GM21447 (cell line): ENCODE measurements at regions not wholly inside any gene's neighbourhood (a gene's known extent, or its start where the extent isn't known, plus 50 kb on each side); places are given as distances from the start of the nearest gene placed in this dataset.

Experiments used
- ATAC-seq: cut with Tn5 transposase; IDR thresholded peaks from one replicate; pipeline ENCODE4 v1.9.1; 2021; ENCODE audit not compliant: unreplicated experiment

DNA sequence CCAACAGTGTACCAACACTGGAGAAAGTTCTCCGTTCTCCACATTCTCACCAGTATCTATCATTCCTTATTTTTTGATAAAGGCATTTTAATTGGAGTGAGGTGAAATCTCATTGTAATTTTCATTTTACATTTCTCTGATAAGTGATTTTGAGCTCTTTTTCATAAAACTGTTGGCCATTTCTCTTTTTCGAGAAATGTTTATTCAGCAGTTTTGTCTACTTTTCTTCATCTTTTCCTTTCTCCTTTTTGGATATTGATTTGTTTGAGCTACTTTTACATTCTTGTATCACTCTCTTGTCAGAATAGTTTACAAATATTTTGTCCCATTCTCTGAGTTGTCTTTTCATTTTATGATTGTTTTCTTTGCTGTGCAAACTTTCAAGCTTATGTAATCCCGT is 555.2 kb downstream of the COL12A1 start:
- ATAC-seq, result no peak

DNA sequence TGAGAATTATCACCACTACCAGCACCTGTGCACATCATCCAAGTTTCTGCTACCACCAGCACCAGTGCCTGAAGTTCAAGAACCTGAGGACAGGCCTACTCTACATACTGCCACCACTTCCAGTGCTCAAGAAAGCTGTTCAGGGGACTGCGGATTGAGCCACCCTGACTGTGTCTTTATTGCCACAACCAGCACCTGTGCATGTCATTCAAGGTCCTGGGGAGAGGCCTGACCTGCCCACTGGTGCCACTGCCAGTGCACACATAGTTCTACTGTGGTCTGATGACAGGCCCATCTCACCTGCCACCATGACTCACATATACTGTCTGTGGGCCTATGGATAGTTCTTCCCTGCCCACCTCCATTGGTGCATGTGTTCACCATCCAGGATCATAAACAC is 559.4 kb downstream of the COL12A1 start:
- ATAC-seq, result no peak

DNA sequence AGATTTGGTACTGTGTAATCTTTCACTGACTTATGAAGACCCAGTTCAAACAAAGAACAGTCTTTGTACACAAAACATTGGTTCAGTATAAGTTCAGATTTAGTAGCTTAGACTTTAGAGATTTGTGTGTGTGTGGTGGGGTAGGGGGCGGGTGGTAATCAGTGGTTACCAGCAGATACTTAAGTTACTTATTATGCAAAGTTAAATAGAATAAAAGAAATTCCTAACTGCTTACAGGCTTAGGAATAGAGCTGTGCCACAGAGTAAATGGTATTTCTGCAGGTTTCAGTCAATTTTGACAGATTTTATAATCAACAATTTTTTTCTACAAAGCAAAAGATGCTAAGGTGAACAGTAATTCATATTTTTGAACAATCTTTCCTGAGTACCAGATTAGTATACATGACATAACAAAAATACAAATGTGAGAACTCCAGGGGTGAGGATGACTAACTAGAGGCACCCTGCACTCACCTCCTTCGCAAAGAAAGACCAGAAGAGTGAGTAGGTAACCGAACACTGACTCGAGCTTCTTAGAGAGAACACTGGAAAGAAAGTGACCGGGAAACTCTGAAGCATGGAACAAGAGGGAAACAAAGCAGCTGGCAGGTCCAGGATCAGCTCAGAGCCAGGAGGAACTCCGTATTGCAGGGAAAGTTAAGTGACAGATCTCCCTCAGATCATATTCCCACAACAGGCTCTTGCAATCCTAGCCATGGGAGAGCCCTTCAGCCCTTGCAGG is 560.6 kb downstream of the COL12A1 start:
- ATAC-seq, result no peak

DNA sequence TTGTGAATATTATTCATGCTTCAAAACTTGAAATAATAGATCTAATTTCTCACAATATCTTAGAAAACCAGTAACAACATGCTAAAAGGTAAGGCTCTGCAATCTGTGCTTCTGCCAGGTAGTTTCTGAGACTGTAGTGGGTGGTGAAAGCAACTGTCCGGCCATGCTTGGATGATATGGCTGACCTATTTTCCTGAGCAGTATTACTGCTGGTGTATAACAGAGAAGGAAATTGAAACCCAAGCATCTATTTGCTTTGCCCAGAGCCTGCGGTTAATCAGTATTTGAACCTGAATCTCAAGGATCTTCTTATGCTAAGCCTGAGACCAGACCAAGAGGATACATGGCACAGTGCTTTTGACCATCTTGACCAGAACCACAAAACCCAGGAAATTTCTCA is 563.8 kb downstream of the COL12A1 start:
- no peak for ATAC-seq

DNA sequence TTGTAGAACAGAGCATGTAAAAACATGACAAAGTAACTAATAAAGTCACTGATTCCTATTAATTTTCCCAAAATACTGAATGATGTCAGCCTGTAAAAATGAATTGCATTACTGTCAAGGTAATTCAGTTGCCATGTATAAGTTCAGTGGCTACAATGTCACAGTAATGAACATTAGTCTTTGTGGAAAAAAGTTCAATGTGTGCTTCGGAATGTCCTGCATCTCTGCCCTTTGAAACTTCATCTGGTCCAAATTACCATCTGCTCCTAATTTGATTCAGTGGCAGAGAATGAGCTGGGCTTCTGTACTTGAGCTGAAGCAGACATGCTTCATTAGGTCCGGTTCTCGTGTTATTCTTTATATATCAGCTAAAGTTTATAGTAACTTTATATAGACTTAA is 567.4 kb downstream of the COL12A1 start:
- ATAC-seq, result no peak

DNA sequence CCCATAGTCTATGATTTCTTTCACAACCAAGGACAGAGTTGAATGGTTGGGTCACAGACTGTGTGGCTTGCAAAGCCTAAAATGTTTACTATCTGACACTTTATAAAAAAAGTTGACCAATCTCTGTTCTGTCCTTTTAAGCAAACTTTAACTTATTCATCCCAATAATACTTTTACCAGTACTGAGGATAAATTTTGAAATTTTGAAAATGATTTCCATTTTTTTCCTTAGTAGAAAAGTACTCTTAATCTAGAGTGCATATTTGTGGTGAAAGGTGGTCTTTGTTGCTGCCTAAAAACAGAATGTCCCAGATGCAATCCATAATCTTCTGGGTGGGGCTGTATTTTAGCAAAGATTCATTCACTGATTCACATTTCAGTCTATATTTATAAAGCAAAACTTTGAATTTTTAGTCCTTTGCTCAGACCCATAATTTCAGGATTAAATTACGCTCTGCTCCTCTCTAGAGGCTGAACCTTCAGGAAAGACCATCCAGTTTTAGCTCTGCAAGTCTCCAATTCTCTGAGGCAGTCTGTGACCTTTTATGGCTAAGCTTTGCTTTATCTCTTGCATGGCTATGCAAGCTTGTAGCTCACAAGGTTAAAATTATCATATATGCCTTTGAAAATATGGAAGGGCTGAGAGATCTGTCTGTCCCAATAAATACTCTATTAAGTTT is 573.5 kb downstream of the COL12A1 start:
- no peak for ATAC-seq

DNA sequence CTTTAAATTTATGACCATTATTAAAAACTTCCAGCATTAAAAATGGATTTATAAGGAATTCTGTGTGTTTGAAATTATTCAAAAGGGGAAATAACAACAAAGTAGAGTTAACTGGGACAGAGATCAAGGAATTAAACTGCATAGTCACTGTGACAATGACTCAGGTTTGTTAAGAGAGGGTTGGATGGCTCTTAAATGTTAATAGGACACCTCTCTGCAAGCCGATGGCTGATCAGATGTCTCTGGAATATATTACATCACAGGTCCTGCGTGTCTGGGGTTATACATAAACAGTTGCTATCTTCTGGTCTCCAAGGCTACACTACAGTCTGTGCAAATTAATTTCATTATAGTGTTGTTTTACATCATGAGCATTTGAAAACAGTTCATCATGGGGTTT is 574.3 kb downstream of the COL12A1 start:
- ATAC-seq, result no peak

DNA sequence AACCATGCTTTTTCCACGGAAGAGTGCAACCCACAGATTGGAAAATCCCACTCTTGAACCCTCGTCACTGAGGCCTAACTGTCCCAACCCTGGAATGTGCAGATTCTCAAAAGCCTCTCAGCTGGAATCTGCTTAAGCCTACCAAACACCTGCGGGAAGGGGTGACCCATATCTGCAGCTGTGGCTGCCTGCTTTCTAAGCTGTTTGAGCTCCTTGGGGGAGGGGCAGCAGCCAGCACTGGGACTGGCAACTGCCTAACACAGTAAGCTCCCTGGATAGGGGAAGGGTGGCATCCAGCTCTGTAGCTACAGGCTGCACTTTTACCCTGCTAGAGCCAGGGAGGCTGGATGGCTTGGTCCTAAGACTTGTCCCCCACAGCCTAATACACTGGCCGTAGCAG is 579.6 kb downstream of the COL12A1 start:
- no peak for ATAC-seq

DNA sequence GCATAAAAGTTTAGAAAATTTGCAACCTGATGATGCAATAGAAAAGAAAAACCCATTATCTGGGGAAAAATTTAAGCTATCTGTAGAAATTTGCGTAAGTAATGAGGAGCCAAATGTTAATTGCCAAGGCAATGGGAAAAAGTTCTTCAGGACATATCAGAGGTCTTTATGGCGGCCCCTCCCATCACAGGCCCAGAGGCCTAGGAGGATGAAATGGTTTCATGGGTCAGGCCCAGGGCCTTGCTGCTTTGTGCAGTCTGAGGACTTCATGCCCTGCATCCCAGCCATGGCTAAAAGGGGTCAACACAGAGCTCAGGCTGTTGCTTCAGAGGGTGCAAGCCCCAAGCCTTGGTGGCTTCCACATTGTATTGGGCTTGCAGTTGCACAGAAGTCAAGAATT is 582.8 kb downstream of the COL12A1 start:
- ATAC-seq, result no peak

DNA sequence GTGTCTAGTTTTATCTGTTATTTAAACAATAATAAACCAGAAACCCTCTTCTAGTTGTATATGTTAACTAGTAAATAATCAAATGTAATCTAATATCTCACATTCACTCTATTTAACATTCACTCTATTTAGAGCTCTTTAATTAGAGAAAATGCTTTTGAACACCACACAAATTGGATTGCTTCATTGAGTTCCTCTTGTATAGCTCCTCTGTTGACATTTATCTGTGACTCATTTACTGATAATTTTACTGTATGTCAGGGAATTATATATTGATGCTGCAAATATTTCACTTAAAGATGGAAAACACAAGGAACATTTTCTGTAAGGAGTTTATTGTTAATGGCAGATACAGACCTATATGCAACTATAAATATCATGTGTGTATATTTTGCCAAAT is 594.6 kb downstream of the COL12A1 start:
- ATAC-seq, result no peak

DNA sequence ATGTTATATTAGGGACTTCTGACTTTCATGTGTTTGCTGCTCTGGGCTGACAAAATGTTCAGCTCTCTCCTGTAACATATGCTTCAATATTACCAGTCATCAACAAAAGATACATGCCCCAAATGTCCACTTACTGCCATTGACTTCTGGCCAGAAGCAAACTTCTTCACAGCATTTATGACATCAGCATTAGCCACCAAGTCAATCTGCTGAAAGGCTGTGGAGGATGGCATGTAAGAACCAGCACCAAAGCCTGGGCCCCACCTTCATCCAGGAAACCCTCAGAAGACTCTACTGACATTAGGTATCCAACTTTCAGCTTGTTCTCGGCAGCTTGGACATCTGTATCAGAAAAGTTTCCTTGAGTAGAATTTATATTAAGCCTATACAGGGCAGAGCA is 595.5 kb downstream of the COL12A1 start:
- ATAC-seq, result no peak

DNA sequence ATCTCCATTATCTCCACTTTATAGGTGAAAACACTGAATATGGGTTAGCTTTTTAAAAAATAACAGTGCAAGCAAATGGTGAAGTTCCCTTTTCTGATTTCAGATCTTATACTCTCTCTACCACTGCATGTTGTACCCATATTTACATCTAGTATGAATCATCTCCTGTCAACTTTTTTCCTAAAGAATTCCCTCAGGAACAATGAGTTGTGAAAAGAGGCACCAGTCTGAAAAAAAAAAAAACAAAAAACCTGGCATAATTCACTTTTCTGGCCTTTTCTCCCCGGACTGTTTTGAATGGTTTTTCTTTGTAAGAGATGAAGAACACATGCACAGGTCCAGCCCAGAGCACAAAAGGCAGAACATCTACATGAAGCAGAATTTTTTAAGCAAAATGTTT is 596.0 kb downstream of the COL12A1 start:
- ATAC-seq, result no peak

DNA sequence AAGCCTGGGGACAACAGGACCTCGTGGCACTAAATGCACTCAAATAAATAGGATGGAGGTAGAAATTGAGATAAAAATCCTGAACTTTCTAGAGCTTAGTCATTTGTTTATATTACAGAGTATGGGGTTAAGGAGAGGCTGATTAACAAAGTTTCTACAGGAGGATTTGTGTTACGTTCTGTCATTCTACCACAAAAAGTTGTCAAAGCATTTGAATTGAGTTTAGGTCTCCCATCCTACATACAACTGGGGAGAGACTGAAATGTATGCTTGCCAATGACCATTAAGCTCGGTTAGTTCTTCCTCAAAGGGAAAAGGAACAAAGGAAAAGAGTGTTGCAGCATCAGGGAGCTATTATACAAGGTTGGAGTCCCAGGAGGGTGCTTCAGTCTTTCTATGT is 597.9 kb downstream of the COL12A1 start:
- ATAC-seq, result no peak

DNA sequence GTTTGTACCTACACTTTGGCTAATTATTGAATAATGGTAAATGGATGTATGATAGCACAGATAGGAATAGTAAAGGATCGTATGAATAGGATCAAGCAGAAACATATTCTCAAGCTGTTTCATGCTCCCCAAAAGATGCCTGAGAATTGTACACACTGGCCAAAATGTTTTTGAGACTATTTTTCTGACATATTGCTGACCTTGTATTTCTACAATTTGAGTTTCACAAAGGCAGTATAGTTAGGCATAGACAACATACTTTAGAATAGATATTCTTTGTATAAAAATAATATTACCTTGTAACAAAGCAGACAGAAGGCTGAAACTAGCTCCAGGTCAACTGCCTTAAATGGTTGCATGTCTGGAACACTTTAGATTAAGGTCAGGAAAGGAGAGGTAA is 598.4 kb downstream of the COL12A1 start:
- no peak for ATAC-seq

DNA sequence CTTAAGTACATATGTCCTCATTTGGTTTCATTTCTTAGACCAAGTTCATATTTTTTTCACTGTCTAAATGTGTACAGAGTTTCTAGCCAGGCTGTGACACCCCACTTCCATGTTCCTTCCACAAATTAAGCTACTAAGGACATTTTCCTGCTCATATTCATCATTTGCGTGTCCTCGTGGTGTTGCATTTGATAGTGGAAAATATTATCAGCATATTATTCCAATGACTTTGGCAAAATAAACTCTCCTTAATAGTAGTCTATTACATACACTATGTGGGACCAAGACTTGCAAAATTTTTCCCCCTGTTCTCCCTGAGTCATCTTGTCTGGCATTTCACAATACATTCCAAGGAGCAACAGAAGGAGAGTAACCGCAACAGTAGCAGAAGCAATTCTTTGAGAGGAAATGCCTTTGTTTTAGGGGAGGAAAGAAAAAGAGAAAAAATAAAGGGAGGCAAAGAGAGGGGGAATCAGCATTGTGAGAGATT is 599.2 kb downstream of the COL12A1 start:
- ATAC-seq, result no peak

DNA sequence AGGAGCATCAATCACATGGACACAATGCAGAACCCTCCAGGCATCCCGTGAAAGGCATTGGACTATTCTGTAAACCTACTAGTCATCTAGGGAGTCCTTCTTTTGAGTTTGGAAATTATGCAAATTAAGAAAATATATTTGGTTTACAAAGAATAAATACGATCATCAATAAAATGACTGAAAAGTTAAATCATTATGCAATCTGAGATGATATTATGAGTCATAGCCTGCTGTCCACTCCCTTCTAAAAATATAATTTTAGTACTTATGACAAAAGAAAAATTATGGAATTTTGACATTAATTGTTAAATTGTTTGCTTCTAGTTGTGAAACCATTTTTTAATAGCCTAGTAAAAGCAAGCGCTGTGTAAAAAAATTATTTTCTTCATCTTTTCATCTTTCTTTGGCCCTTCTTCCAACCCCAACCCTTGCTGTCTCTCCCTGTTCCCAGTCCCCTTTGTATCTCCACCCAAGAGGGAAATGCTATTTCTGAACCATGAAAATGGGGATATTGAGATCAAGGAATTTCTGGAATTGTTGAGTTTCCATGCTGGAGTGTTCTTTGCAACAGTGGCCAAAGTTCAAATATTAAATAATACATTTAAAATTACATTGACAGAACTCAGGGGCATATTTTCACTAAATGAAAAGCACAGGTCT is 599.8 kb downstream of the COL12A1 start:
- no peak for ATAC-seq

DNA sequence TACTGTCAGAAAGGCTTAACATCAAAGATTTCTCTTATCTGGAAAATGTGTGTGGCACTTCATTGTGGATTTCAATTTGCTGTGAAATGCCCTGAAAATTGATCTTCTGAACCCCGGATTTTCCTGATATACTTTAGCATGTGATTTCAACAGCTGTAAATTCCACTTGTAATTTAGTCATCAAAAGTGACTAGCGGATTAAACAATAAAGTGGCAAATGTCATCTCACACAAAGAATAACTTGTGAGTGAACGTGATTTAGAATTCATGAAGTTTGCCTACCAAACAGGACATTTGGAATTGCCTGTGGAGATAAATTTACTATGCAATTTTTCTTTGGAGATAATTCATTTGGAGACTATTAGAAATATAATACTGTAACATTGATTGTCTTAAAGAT is 601.6 kb downstream of the COL12A1 start:
- ATAC-seq, result no peak

DNA sequence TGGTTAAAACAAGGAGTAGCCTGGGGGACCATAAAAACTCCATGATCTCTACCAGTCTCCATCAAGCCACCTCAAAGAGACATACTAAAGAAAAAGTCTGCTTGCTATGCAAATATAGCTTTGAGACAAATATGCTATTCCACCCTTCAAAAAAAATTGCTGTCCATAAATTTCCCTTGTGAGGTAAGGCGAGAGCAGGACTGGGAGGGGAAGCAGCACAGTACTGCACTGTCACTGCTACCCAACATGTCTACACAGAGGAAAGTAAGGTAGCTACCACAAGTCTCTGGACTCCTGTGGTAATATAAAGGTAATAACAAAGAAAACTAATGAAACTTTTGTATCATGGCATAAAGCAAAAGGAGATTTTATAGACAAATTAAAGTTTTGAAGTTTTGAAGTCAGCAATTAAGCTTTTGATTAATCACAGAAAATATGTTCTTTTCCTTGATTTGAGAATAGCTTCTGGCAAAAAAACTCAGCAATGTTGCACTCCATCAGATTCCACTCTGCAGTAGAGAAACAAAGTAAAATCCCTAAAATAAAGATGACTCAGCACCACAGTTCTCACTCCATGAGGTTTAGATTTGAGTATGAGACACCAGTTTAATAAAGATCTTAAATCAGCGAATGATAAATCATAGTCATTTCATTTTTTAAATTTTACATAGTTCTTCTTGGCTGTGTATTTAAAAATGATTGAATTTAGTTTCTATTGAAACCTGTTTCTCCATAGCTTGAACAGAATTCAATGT is 602.4 kb downstream of the COL12A1 start:
- no peak for ATAC-seq

DNA sequence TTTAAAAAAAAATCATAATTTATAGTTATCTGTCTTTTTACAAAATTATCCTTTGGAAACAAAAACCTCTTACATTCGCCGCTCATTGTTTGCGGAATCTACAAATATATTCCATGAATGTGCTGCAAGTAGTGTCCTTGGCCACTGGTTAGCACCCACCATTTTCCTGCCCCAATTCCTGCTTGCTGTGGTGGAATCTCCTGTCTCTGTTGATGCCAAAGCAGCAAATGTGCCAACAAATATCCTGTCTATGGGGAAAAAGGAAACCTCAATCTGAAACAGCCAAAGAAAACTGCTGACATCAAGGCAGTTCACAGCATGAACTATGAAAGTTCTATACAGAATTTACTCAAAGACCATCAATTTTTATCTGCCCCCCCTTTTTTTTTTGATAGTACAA is 603.6 kb downstream of the COL12A1 start:
- ATAC-seq, result no peak

DNA sequence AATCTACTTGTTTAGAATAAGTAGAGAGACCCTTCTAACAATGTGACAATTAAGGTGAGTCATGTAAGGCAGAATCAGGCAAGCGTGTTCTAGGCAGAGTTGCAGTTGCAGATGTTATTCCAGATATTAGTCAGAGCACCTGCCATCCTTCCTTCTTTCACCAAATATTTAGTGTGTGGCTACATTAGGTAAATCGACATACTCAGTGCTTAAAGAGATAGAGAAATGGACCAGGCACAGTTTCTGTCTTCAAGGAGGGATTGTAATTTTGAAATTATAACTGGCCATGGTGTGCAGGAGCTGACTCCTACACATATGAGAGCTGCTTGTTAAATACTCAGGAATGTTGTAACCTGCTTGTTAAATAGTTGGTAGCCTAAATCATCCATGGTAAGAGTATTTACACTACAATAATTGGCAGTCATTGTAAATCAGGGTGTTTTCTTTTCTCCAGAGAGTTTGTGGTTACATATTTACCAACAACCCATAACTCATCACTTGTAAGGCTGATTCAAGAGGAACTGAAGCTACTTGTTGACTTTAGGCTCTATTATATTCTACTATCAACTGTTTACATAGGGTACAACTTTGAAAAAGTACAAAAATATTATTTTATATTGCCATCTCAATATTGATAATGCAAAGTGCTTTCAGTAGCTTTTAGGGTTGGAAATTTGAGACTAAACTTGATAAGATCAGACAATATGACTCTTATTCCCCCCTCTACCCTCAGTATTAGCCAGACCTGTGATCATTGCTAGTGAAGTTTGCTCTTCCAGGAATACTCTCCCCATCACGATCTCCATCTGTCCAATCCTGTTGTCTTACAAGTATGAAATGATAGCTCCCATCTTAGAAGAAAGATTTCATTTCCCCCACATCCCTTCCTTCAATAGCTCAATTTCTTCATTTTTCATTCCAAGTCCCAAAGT is 607.1 kb downstream of the COL12A1 start:
- peak; percentile 94 for ATAC-seq
